Testis (tissue), 2 donors: ENCODE measurements at regions not wholly inside any gene's neighbourhood (a gene's known extent, or its start where the extent isn't known, plus 50 kb on each side); places are given as distances from the start of the nearest gene placed in this dataset.

Experiments
- DNase-seq: peaks from one replicate; pipeline ENCODE4 v3.0.0-alpha.2; 2019
- H3K27ac ChIP-seq, 2 donors: fragments of 200-600 bp; sonication (generic); one replicate each; pipeline ENCODE4 v1.5.1; 2019
- H3K27me3 ChIP-seq: fragments of 200-600 bp; sonication (generic); one replicate; pipeline ENCODE4 v1.5.1; 2019
- H3K36me3 ChIP-seq: fragments of 200-600 bp; sonication (generic); one replicate; pipeline ENCODE4 v1.5.1; 2017; ENCODE audit warnings: low read depth; ENCODE audit errors: missing control alignments
- H3K4me1 ChIP-seq: fragments of 200-600 bp; sonication (generic); one replicate; pipeline ENCODE4 v1.5.1; 2019
- H3K4me3 ChIP-seq, 2 donors: fragments of 200-600 bp; sonication (generic); one replicate each; pipeline ENCODE4 v1.5.1; 2017 to 2019
- H3K9me3 ChIP-seq: fragments of 200-600 bp; sonication (generic); one replicate; pipeline ENCODE4 v1.5.1; 2017
- POLR2A ChIP-seq: fragments of 450-650 bp; IDR thresholded peaks from one replicate; pipeline ENCODE4 v1.6.1; 2017; ENCODE audit warnings: antibody characterized with exemption, mild to moderate bottlenecking, moderate library complexity
- WGBS, 2 donors: methylation state at CpG; one replicate each; pipeline ENCODE4 v1.1.5; 2018; 5-methylcytosine and 5-hydroxymethylcytosine counted together
- intact Hi-C: fragments of 100-400 bp; cut with DNase I; formaldehyde crosslinking; loops from one replicate; pipeline ENCODE4 v1.15.1; 2023; ENCODE audit warnings: low total_unique reads
- TF ChIP-seq, protein P1 (sequence below), 3 experiments: fragments of 450-650 bp in 2 of 3; fragments of 200-600 bp in 1 of 3; sonication (generic) in 1 of 3; IDR thresholded peaks; one replicate each; pipeline ENCODE4 v1.5.1; 2016 to 2019; ENCODE audit warnings: antibody characterized with exemption in 3 of 3, mild to moderate bottlenecking in 2 of 3, moderate library complexity in 1 of 3

- WGBS, 2 donors, result 87 to 95% methylated on average over 2 of the region's 2 CpGs
- intact Hi-C loops, result no loop called here
- TF ChIP-seq, protein P1, sequence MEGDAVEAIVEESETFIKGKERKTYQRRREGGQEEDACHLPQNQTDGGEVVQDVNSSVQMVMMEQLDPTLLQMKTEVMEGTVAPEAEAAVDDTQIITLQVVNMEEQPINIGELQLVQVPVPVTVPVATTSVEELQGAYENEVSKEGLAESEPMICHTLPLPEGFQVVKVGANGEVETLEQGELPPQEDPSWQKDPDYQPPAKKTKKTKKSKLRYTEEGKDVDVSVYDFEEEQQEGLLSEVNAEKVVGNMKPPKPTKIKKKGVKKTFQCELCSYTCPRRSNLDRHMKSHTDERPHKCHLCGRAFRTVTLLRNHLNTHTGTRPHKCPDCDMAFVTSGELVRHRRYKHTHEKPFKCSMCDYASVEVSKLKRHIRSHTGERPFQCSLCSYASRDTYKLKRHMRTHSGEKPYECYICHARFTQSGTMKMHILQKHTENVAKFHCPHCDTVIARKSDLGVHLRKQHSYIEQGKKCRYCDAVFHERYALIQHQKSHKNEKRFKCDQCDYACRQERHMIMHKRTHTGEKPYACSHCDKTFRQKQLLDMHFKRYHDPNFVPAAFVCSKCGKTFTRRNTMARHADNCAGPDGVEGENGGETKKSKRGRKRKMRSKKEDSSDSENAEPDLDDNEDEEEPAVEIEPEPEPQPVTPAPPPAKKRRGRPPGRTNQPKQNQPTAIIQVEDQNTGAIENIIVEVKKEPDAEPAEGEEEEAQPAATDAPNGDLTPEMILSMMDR (IDR thresholded peaks at IDR 0.05), result no peak
- no peak for TF ChIP-seq POLR2A
These were observed 95.6 kb upstream of the KCTD3 start for GRCh38 chr1:215471463-215471862.

GRCh38 chr1:215472723-215473122, 94.4 kb upstream of the KCTD3 start:
- no peak overlapping the region for H3K27ac ChIP-seq
- H3K36me3 ChIP-seq, result no peaks in the 10 kb centered on the region
- H3K9me3 ChIP-seq, result no peaks in the 10 kb centered on the region
- no peak overlapping the region for H3K4me3 ChIP-seq
- DNase-seq, result no peak
- no peaks in the 10 kb centered on the region for H3K4me1 ChIP-seq
- no peaks in the 10 kb centered on the region for H3K27me3 ChIP-seq
- TF ChIP-seq, protein P1 (IDR thresholded peaks at IDR 0.05), result no peak
- TF ChIP-seq POLR2A, result no peak
- intact Hi-C loops, result no loop called here

More at GRCh38 chr1:215471463-215471862, 95.6 kb upstream of the KCTD3 start:
- H3K27me3 ChIP-seq, result no peaks in the 10 kb centered on the region
- DNase-seq, result no peak
- H3K4me1 ChIP-seq, result no peaks in the 10 kb centered on the region
- no peak overlapping the region for H3K4me3 ChIP-seq
- H3K36me3 ChIP-seq, result no peaks in the 10 kb centered on the region
- H3K9me3 ChIP-seq, result no peaks in the 10 kb centered on the region
- no peak overlapping the region for H3K27ac ChIP-seq

DNA sequence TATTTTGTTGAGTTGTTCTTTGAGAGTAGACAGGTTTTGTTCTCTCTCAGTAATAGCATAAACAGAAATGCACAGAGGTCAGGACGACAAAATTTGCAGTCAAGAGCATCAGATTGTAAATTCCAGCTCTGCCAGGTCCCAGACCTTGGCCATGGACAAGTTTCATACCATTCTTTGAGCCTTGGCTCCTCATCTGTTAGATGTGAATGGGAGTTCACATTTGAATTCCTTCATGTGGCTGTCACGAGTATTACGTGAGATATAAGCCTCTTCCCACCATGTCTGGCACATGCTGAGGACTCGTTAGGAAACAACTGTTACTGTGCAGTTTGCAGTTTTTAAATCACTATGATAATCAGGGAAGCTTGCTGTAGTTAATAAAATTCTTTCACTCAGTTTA, 93.2 kb upstream of the KCTD3 start:
- no peak for DNase-seq
- no peaks in the 10 kb centered on the region for H3K27me3 ChIP-seq
- no peaks in the 10 kb centered on the region for H3K9me3 ChIP-seq
- no peak for TF ChIP-seq POLR2A
- TF ChIP-seq, protein P1 (IDR thresholded peaks at IDR 0.05), result no peak
- H3K27ac ChIP-seq, result no peak overlapping the region
- intact Hi-C loops, result no loop called here
- WGBS, 2 donors, result 51 to 54% methylated on average over 4 of the region's 4 CpGs
- no peak overlapping the region for H3K4me3 ChIP-seq
- H3K4me1 ChIP-seq, result no peaks in the 10 kb centered on the region
- H3K36me3 ChIP-seq, result no peaks in the 10 kb centered on the region

GRCh38 chr1:215474940-215475339, 92.2 kb upstream of the KCTD3 start:
- Histone ChIP-seq H3K27ac (no peak overlapping the region), H3K4me1 (no peaks in the 10 kb centered on the region), H3K4me3 (no peak overlapping the region), H3K9me3 (no peaks in the 10 kb centered on the region), H3K36me3 (no peaks in the 10 kb centered on the region), H3K27me3 (no peaks in the 10 kb centered on the region)
- intact Hi-C loops, result no loop called here
- no peak for TF ChIP-seq POLR2A
- TF ChIP-seq, protein P1 (IDR thresholded peaks at IDR 0.05), result no peak
- no peak for DNase-seq
- WGBS, 2 donors, result 77 to 79% methylated on average over 7 to 8 of the region's 8 CpGs

DNA sequence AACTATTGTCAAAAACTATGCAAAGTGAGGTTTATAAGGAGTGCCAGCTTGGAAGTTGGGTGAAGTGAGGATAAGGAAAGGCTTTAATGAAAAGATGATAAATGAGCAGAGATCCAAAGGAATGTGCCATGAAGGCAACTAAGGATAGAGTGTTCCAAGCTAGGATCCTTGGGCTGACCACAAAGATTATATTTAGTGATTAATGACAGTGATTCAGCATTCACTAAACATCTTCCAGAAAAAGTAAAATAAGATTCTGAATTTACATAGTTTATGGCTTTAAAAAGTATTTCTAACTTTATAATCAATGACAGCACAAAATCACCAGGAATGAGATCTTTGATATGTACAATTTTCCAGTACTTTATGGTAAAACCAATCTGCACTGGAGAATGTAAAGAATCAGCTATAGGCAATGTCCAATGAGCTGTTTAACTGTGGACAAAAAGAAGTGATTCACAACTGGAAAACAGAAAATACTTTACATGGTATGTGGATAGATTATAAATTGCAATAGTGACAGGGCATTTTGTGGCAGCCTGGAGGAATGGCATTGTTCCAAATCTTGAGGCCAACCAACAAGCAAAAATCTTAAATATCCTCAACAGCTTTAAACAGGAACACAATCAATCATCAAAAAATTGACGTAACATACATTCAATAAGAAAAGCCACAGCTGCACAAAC, 91.2 kb upstream of the KCTD3 start:
- H3K27me3 ChIP-seq, result no peaks in the 10 kb centered on the region
- no peak for DNase-seq
- no peaks in the 10 kb centered on the region for H3K36me3 ChIP-seq
- H3K4me1 ChIP-seq, result no peaks in the 10 kb centered on the region
- no peaks in the 10 kb centered on the region for H3K9me3 ChIP-seq
- 67 to 88% methylated on average over 1 of the region's 1 CpG for WGBS, 2 donors
- intact Hi-C loops, result no loop called here
- no peak overlapping the region for H3K4me3 ChIP-seq
- TF ChIP-seq, protein P1 (IDR thresholded peaks at IDR 0.05), result no peak
- no peak for TF ChIP-seq POLR2A
- H3K27ac ChIP-seq, result no peak overlapping the region
